ENCODE measurements at regions not wholly inside any gene's neighbourhood (a gene's known extent, or its start where the extent isn't known, plus 50 kb on each side); places are given as distances from the start of the nearest gene placed in this dataset.

DNA sequence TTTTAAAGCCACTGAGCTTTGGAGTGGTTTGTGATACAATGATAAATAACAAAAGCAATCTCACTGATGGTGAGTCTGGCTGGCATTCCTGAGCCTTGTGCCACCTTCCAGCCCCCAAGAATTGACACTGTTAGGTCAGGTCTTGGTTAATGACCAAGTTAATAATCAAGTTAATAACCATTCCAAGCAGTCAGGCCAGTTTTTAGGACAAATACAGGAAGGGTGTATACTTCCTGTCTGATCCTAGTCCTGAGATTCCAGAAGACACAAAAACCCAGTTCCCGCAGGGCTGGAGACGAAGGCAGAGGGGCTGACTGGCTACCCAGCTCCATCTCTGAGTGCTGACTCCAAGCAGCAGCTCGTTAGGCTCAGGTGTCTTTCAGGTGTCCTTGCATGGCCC lies 74.6 kb upstream of the LAPTM4A start (continued):
- TF ChIP-seq, protein P1, sequence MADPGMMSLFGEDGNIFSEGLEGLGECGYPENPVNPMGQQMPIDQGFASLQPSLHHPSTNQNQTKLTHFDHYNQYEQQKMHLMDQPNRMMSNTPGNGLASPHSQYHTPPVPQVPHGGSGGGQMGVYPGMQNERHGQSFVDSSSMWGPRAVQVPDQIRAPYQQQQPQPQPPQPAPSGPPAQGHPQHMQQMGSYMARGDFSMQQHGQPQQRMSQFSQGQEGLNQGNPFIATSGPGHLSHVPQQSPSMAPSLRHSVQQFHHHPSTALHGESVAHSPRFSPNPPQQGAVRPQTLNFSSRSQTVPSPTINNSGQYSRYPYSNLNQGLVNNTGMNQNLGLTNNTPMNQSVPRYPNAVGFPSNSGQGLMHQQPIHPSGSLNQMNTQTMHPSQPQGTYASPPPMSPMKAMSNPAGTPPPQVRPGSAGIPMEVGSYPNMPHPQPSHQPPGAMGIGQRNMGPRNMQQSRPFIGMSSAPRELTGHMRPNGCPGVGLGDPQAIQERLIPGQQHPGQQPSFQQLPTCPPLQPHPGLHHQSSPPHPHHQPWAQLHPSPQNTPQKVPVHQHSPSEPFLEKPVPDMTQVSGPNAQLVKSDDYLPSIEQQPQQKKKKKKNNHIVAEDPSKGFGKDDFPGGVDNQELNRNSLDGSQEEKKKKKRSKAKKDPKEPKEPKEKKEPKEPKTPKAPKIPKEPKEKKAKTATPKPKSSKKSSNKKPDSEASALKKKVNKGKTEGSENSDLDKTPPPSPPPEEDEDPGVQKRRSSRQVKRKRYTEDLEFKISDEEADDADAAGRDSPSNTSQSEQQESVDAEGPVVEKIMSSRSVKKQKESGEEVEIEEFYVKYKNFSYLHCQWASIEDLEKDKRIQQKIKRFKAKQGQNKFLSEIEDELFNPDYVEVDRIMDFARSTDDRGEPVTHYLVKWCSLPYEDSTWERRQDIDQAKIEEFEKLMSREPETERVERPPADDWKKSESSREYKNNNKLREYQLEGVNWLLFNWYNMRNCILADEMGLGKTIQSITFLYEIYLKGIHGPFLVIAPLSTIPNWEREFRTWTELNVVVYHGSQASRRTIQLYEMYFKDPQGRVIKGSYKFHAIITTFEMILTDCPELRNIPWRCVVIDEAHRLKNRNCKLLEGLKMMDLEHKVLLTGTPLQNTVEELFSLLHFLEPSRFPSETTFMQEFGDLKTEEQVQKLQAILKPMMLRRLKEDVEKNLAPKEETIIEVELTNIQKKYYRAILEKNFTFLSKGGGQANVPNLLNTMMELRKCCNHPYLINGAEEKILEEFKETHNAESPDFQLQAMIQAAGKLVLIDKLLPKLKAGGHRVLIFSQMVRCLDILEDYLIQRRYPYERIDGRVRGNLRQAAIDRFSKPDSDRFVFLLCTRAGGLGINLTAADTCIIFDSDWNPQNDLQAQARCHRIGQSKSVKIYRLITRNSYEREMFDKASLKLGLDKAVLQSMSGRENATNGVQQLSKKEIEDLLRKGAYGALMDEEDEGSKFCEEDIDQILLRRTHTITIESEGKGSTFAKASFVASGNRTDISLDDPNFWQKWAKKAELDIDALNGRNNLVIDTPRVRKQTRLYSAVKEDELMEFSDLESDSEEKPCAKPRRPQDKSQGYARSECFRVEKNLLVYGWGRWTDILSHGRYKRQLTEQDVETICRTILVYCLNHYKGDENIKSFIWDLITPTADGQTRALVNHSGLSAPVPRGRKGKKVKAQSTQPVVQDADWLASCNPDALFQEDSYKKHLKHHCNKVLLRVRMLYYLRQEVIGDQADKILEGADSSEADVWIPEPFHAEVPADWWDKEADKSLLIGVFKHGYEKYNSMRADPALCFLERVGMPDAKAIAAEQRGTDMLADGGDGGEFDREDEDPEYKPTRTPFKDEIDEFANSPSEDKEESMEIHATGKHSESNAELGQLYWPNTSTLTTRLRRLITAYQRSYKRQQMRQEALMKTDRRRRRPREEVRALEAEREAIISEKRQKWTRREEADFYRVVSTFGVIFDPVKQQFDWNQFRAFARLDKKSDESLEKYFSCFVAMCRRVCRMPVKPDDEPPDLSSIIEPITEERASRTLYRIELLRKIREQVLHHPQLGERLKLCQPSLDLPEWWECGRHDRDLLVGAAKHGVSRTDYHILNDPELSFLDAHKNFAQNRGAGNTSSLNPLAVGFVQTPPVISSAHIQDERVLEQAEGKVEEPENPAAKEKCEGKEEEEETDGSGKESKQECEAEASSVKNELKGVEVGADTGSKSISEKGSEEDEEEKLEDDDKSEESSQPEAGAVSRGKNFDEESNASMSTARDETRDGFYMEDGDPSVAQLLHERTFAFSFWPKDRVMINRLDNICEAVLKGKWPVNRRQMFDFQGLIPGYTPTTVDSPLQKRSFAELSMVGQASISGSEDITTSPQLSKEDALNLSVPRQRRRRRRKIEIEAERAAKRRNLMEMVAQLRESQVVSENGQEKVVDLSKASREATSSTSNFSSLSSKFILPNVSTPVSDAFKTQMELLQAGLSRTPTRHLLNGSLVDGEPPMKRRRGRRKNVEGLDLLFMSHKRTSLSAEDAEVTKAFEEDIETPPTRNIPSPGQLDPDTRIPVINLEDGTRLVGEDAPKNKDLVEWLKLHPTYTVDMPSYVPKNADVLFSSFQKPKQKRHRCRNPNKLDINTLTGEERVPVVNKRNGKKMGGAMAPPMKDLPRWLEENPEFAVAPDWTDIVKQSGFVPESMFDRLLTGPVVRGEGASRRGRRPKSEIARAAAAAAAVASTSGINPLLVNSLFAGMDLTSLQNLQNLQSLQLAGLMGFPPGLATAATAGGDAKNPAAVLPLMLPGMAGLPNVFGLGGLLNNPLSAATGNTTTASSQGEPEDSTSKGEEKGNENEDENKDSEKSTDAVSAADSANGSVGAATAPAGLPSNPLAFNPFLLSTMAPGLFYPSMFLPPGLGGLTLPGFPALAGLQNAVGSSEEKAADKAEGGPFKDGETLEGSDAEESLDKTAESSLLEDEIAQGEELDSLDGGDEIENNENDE (IDR thresholded peaks at IDR 0.05; ENCODE audit: insufficient replicate concordance, low read length) = no peak
- no peak for TF ChIP-seq EGR1 (IDR thresholded peaks at IDR 0.05; ENCODE audit: borderline replicate concordance, low read depth, low read length)
- no peak for TF ChIP-seq TCF12 (IDR thresholded peaks at IDR 0.05; ENCODE audit: low read depth, low read length)
